H1 (cell line): ENCODE measurements at regions not wholly inside any gene's neighbourhood (a gene's known extent, or its start where the extent isn't known, plus 50 kb on each side); places are given as distances from the start of the nearest gene placed in this dataset.

Experiments used
- CEBPB ChIP-seq: IDR thresholded peaks from 2 replicates; pipeline ENCODE4 v1.6.1; 2012; ENCODE audit warnings: low read depth, low read length
- HDAC6 ChIP-seq: IDR thresholded peaks from one replicate; pipeline ENCODE4 v1.7.1; 2012; ENCODE audit warnings: low read depth, mild to moderate bottlenecking, inconsistent platforms, low read length, moderate library complexity
- MAX ChIP-seq: IDR thresholded peaks from 2 replicates; pipeline ENCODE4 v1.6.1; 2012; ENCODE audit warnings: inconsistent platforms
- PHF8 ChIP-seq: fragments of 200-600 bp; sonication (generic); conservative IDR thresholded peaks from 2 replicates; pipeline ENCODE4 v1.7.1; 2012; ENCODE audit warnings: low read depth, mild to moderate bottlenecking, inconsistent platforms, low read length, moderate library complexity
- RAD21 ChIP-seq, 2 experiments: IDR thresholded peaks in 1 of 2; conservative IDR thresholded peaks in 1 of 2; 2 replicates each; pipeline ENCODE4 v1.6.1; 2011; ENCODE audit warnings: low read depth in 2 of 2, low read length in 2 of 2, improper control_type of control experiment in 1 of 2, inconsistent platforms in 1 of 2, mild to moderate bottlenecking in 1 of 2, moderate library complexity in 1 of 2

DNA sequence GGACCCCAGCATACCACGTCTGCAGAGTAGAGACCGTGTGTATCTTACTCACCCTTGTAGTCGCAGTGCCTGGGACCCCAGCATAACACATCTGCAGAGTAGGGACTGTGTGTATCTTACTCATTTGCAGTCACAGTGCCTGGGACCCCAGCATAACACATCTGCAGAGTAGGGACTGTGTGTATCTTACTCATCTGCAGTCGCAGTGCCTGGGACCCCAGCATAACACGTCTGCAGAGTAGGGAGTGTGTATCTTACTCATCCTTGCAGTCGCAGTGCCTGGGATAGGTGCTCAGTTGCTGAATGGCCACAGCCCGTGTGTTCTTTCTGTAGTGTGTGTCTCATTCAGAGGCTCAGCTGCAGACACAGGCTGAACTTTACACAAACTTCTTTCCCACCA is 71.4 kb upstream of the FRG1 start:
- TF ChIP-seq RAD21 (IDR thresholded peaks at IDR 0.05 in 1 of 2, conservative IDR thresholded peaks at IDR 0.05 in 1 of 2; ENCODE audit: low read depth in 2 of 2, low read length in 2 of 2): no peak
- no peak for TF ChIP-seq HDAC6
- no peak for TF ChIP-seq MAX
- no peak for TF ChIP-seq PHF8
- no peak for TF ChIP-seq CEBPB
